ENCODE measurements at regions not wholly inside any gene's neighbourhood (a gene's known extent, or its start where the extent isn't known, plus 50 kb on each side); places are given as distances from the start of the nearest gene placed in this dataset.
A peak's percentile ranks its signal among the peaks of the same experiment; 100 is the strongest.

DNA sequence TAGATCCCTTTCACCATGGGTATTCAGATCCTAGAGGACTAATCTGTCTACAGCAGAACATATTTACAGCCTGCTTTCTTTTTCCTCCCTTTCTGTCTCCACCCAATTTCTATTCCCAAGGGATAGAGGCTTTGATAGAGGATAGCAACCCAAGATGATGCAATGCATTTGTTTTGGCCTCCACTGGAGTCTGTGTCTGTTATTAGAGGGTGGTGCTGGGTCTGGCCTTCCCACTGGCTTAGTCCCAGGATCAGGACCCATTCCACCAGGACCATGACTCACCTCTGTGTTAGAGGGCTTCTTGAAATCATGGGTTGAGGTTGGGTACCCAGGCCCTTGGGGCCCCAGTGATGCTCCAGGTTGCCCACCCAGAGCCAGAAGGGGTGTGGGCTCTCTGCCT is 239.7 kb upstream of the TNP1 start:
- Histone ChIP-seq H3K4me3 (no peak overlapping the region), H3K27ac (no peak overlapping the region), H3K9me3 (no peaks in the 10 kb centered on the region), H3K4me1 (no peaks in the 10 kb centered on the region), H3K27me3 (no peaks in the 10 kb centered on the region), H3K36me3 (no peaks in the 10 kb centered on the region)
- DNase-seq (no peak), ATAC-seq (ENCODE audit: low FRiP score in 2 of 2) (peak in 1 of 2 donors; percentile 89)
- TF ChIP-seq, protein P1, sequence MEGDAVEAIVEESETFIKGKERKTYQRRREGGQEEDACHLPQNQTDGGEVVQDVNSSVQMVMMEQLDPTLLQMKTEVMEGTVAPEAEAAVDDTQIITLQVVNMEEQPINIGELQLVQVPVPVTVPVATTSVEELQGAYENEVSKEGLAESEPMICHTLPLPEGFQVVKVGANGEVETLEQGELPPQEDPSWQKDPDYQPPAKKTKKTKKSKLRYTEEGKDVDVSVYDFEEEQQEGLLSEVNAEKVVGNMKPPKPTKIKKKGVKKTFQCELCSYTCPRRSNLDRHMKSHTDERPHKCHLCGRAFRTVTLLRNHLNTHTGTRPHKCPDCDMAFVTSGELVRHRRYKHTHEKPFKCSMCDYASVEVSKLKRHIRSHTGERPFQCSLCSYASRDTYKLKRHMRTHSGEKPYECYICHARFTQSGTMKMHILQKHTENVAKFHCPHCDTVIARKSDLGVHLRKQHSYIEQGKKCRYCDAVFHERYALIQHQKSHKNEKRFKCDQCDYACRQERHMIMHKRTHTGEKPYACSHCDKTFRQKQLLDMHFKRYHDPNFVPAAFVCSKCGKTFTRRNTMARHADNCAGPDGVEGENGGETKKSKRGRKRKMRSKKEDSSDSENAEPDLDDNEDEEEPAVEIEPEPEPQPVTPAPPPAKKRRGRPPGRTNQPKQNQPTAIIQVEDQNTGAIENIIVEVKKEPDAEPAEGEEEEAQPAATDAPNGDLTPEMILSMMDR (IDR thresholded peaks at IDR 0.05): no peak
- TF ChIP-seq POLR2AphosphoS5 (IDR thresholded peaks at IDR 0.05): no peak

DNA sequence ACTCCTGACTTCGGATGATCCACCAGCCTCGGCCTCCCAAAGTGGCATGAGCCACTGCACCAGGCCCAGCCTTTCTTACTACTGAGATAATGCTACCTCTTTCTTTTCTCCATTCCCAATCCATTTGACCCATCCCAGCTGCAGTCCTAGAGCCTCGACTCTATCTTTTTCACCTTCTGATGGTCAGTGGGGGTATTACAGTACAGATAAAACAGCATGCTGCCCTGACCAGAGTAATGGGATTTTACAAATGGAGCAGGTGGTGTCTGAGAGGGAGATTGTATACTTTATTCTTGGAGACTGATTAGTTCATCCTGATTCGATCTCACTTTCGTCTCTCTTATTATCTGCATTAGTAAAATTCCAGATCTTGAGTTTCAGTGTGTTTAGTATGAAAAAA is 238.6 kb upstream of the TNP1 start:
- TF ChIP-seq POLR2A (IDR thresholded peaks at IDR 0.05) (no peak), EP300 (IDR thresholded peaks at IDR 0.05) (no peak), POLR2AphosphoS5 (IDR thresholded peaks at IDR 0.05) (no peak)
- TF ChIP-seq, protein P1 (IDR thresholded peaks at IDR 0.05): no peak
- no peak overlapping the region for H3K4me3 ChIP-seq
- H3K27me3 ChIP-seq: no peaks in the 10 kb centered on the region
- H3K4me1 ChIP-seq: no peaks in the 10 kb centered on the region
- H3K27ac ChIP-seq: no peak overlapping the region
- no peak for ATAC-seq (ENCODE audit: low FRiP score in 2 of 2)
- whole genome bisulfite sequencing, 2 donors: 90% methylated on average over 5 of the region's 5 CpGs
- DNase-seq: no peak
- no peaks in the 10 kb centered on the region for H3K9me3 ChIP-seq
- H3K36me3 ChIP-seq: no peaks in the 10 kb centered on the region

DNA sequence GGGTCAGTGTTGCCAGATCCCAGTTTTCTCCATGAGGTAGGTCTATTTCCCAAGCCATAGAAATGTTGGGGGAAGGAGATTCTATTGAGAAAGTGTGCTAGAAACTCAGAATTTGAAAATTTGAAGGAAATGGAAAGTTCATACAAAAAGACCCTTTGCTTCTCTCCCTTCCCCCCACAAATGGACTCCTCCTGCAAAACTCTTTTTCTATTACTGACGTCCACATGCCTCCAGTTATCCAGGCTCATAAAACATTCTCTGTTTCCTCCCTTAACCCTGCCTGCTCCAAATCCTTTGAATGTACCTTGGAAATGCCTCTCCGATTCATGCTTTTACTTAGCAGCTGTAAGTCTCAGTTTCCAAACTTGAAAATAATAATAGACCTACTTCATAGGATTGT is 237.5 kb upstream of the TNP1 start:
- Histone ChIP-seq H3K27ac (no peak overlapping the region), H3K4me1 (no peaks in the 10 kb centered on the region), H3K4me3 (no peak overlapping the region), H3K9me3 (no peaks in the 10 kb centered on the region), H3K36me3 (no peaks in the 10 kb centered on the region), H3K27me3 (no peaks in the 10 kb centered on the region)
- DNase-seq (no peak), ATAC-seq (ENCODE audit: low FRiP score in 2 of 2) (no peak)
- TF ChIP-seq POLR2AphosphoS5 (IDR thresholded peaks at IDR 0.05) (no peak), EP300 (IDR thresholded peaks at IDR 0.05) (no peak), POLR2A (IDR thresholded peaks at IDR 0.05) (no peak)
- TF ChIP-seq, protein P1 (IDR thresholded peaks at IDR 0.05): no peak
- WGBS, 2 donors: 88 to 91% methylated on average over 2 of the region's 2 CpGs

DNA sequence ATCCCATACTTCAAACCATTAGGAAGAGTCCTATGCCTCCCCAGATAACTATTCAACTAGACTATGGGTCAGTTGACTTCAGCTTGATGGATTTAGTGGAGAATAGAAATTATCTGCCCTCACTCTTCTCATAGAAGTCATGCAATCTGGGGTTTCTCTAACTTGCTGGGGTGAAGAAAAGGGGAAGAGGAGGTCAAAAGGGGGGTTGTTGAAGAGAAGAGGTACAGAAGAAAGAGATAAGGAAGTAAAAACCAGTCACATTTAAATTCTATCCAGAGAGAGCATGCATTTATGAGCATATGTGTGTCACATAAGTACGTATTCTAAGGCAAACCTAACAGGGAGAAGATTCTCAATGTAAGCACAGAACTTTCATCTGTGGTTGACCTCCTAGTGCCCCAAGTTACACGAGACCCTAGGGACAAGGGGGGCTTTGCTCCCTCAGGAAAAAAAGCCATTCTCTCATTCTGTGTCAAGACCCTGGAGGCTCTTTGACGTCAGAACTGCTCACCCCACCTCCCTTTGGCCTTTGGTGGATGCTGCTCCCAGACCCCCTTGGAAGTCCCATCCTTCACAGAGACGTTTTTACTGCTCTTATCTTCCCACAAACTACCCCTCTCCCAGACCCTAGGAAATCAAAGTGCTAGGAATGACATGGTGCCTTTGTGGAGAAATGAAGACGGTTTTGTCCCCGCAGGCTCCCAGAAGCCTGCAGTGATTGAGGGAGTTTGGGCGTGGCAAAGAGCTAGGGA is 236.8 kb upstream of the TNP1 start:
- H3K4me1 ChIP-seq: no peaks in the 10 kb centered on the region

More for the DNA sequence above, 236.8 kb upstream of the TNP1 start:
- Histone ChIP-seq H3K36me3 (no peaks in the 10 kb centered on the region), H3K27me3 (no peaks in the 10 kb centered on the region), H3K9me3 (no peaks in the 10 kb centered on the region), H3K4me3 (no peak overlapping the region), H3K27ac (no peak overlapping the region)
- 77 to 80% methylated on average over 7 of the region's 7 CpGs for WGBS, 2 donors
- TF ChIP-seq, protein P1 (IDR thresholded peaks at IDR 0.05): no peak
- TF ChIP-seq POLR2AphosphoS5 (IDR thresholded peaks at IDR 0.05): no peak
- no peak for TF ChIP-seq EP300 (IDR thresholded peaks at IDR 0.05)
- TF ChIP-seq POLR2A (IDR thresholded peaks at IDR 0.05): no peak
- DNase-seq (no peak), ATAC-seq (ENCODE audit: low FRiP score in 2 of 2) (no peak)
